Psoas muscle (tissue), 7 donors: ENCODE measurements at regions not wholly inside any gene's neighbourhood (a gene's known extent, or its start where the extent isn't known, plus 50 kb on each side); places are given as distances from the start of the nearest gene placed in this dataset.
A peak's percentile ranks its signal among the peaks of the same experiment; 100 is the strongest.

ENCODE experiments used
- ATAC-seq, 4 donors: fragments of 200-7000 bp; cut with Tn5 transposase; one replicate each; pipeline ENCODE4 v1.9.1; 2020; ENCODE audit warnings: moderate library complexity in 3 of 4, mild to moderate bottlenecking in 2 of 4
- DNase-seq, 2 donors: peaks; one replicate each; pipeline ENCODE4 v3.0.0-alpha.2; 2020
- H3K27ac ChIP-seq: fragments of 200-600 bp; one replicate; pipeline ENCODE4 v1.8.0; 2022
- H3K27me3 ChIP-seq, 3 donors: fragments of 200-600 bp in 1 of 3; one replicate each; pipeline versions ENCODE4 v1.6.1 to v1.8.0; 2013 to 2022; ENCODE audit warnings: low read length in 2 of 3, mild to moderate bottlenecking in 2 of 3, moderate library complexity in 1 of 3; ENCODE audit not compliant: insufficient read depth in 3 of 3
- H3K36me3 ChIP-seq, 2 donors: fragments of 200-600 bp in 1 of 2; one replicate each; pipeline versions ENCODE4 v1.6.1 to v1.8.0; 2013 to 2022; ENCODE audit warnings: low read depth in 1 of 2, mild to moderate bottlenecking in 1 of 2, moderate library complexity in 1 of 2; ENCODE audit not compliant: insufficient read depth in 1 of 2
- H3K4me1 ChIP-seq: fragments of 200-600 bp; one replicate; pipeline ENCODE4 v1.8.0; 2022
- H3K4me3 ChIP-seq: fragments of 200-600 bp; one replicate; pipeline ENCODE4 v1.8.0; 2022; ENCODE audit warnings: mild to moderate bottlenecking
- H3K9me3 ChIP-seq: fragments of 200-600 bp; one replicate; pipeline ENCODE4 v1.8.0; 2022
- WGBS, 3 donors: extraction: QIAGEN DNeasy Blood & Tissue Kit; methylation state at CpG; one replicate each; pipeline versions ENCODE4 v1.1.6 to v1.1.7; 2013; 5-methylcytosine and 5-hydroxymethylcytosine counted together
- intact Hi-C, 2 donors: fragments of 100-400 bp; cut with DNase I; formaldehyde crosslinking; loops; one replicate each; pipeline versions ENCODE4 v1.11.0 to v1.14.2; 2022
- TF ChIP-seq, protein P1 (sequence below): fragments of 200-600 bp; IDR thresholded peaks from one replicate; pipeline ENCODE4 v1.8.0; 2022; ENCODE audit warnings: antibody characterized with exemption
- donor health status: healthy with polysubstance abuse.
- donor health status: DM: no; HTN: no; CAD: no; lungs with moderate emphysema.
- donor health status: Bipolar disorder and iron deficiency.
- donor health status: healthy.
- donor health status: DM: yes; HTN: yes; CAD: no.
- donor health status: DM: no; HTN: no; CAD: no.
- donor health status: DM: yes; HTN: yes; CAD: no.

DNA sequence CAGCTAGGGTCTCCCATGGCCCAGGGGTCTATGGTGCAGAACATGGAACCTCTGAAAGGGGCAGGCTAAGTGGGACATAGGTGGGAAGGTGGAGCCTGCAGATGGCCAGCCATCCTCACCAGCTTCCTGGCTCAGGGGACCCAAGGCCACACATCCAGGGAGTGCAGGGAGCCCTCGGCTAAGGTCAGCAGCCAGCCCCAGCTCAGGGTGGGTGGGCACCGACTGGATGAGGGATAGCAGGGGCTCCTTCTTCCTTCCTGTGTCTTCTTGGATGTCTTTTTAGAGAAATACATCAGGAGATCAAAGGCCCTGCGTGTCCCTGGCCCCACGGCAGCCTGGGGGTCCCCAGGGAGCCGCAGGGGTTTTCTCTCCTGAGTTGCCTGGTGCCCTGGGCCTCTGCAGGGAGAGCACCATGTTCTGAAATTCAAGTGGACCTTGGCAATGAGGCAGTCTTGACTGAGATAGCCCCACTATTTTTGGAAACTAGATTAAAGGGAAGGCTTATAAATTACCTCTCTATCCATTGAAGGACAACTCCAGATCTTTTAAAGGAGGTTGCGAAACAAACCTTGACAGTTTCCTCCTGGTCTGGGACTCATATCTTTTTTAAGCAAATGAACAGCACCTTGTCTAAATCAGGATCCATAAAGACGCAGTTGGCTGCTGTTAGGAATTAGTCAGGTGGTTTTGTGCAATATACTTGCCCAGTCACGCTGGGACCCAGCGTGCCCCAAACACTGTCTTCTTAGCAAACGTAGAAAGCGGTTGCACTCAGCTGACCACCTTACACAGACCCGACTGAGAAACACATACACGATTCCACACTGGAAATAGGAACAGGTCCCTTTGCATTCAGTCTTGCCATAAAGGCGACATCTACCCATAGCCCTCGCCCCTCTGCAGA lies 242.3 kb downstream of the TOMM20 start:
- Histone ChIP-seq H3K4me1 (peaks cover 30% of the 10 kb centered on the region), H3K9me3 (no peaks in the 10 kb centered on the region), H3K27ac (peak overlapping the region; percentile 97), H3K4me3 (peak overlapping the region; percentile 41), H3K27me3 (no peaks in the 10 kb centered on the region), H3K36me3 (no peaks in the 10 kb centered on the region)
- intact Hi-C loops, result loop anchor here (2.0 to 5.0 kb wide), 4 partner anchors 86 to 276 kb away; partner anchors contain the start of gene IRF2BP2 (in 2 of the 2)
- ATAC-seq (peak; percentile 83 to 87 (median 84)), DNase-seq (peak; percentile 56 to 77)
- 23 to 33% (median 23%) methylated on average over 15 of the region's 15 CpGs for WGBS, 3 donors
- TF ChIP-seq, protein P1, sequence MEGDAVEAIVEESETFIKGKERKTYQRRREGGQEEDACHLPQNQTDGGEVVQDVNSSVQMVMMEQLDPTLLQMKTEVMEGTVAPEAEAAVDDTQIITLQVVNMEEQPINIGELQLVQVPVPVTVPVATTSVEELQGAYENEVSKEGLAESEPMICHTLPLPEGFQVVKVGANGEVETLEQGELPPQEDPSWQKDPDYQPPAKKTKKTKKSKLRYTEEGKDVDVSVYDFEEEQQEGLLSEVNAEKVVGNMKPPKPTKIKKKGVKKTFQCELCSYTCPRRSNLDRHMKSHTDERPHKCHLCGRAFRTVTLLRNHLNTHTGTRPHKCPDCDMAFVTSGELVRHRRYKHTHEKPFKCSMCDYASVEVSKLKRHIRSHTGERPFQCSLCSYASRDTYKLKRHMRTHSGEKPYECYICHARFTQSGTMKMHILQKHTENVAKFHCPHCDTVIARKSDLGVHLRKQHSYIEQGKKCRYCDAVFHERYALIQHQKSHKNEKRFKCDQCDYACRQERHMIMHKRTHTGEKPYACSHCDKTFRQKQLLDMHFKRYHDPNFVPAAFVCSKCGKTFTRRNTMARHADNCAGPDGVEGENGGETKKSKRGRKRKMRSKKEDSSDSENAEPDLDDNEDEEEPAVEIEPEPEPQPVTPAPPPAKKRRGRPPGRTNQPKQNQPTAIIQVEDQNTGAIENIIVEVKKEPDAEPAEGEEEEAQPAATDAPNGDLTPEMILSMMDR, result no peak

DNA sequence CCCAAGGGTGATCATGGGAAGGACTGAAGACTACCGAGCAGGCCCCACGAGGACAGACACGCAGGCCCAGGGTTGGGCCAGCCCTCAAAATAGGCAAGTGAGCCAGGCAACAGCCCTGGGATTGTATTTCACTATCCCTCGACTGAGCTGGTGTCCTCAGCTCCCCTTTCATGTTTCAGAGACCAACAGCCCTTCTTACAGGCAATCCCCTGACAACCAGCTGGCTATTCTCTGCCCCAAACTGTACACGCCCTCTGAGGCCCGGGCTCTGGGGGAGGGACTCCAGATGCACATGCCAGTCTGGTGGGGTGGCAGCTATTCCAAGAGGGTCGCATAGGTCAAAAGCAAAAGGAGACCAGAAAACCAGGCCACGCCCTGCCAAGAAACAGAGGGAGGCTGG lies 243.0 kb downstream of the TOMM20 start:
- ATAC-seq (peak; percentile 80 to 86 (median 83)), DNase-seq (peak; percentile 64 to 86)
- Histone ChIP-seq H3K27ac (peak overlapping the region; percentile 97), H3K27me3 (no peaks in the 10 kb centered on the region), H3K9me3 (no peaks in the 10 kb centered on the region), H3K36me3 (no peaks in the 10 kb centered on the region), H3K4me1 (peaks cover 30% of the 10 kb centered on the region), H3K4me3 (no peak overlapping the region)
- TF ChIP-seq, protein P1, result no peak
- intact Hi-C loops, result loop anchor here (5.0 kb wide), 3 partner anchors 87 to 273 kb away; partner anchors contain the start of gene IRF2BP2 (in 1 of the 2)
- 27 to 38% (median 32%) methylated on average over 8 of the region's 8 CpGs for WGBS, 3 donors

DNA sequence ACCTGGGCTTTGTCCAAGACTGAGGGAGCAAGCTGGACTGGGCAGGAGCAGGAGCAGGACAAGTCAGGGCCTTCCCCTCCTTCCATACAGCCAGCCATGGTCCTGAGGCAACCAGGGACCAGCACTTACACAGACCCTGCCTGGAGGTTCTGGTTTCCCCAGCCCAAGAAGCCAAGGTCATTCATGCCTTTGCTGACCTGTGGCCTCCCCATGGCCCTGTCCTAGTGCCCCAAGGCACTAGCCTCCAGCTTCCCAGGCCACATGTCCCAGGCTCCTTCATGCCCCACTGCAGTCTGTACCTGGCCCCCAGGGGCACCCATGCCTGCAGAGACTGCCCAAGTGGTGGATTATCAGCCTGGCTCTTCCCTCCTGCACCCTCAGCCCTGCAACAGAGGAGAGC lies 243.9 kb downstream of the TOMM20 start:
- intact Hi-C loops, result loop anchor here (5.0 kb wide), 4 partner anchors 88 to 387 kb away; partner anchors contain the start of gene IRF2BP2 (in 1 of the 2)
- H3K27me3 ChIP-seq, result no peaks in the 10 kb centered on the region
- DNase-seq (no peak), ATAC-seq (no peak)
- TF ChIP-seq, protein P1, result no peak
- H3K9me3 ChIP-seq, result no peaks in the 10 kb centered on the region
- H3K36me3 ChIP-seq, result no peaks in the 10 kb centered on the region
- H3K4me1 ChIP-seq, result peaks cover 35% of the 10 kb centered on the region
- H3K27ac ChIP-seq, result peak overlapping the region; percentile 97
- H3K4me3 ChIP-seq, result no peak overlapping the region

DNA sequence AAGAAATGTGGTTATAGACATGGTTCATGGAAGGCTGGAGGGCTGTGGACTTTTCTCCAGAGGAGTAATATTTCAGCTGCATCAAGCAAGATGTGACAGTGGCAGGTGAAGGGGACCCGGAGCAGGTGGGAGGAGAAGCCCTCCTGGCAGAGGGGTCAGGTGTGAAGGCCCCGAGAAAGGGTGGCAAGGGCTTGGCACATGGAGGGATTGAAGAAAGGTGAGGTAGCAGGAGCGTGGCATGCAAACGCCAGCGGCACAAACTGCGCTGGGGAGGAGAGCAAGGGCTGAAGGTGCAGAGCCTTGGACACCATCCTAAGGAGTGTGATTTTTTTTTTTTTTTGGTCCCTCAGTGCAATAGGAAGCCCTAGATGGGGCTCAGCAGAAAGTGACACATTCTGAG lies 244.6 kb downstream of the TOMM20 start:
- peaks cover 37% of the 10 kb centered on the region for H3K4me1 ChIP-seq
- intact Hi-C loops, result loop anchor here in 1 of 2 donors (5.0 kb wide), 1 partner anchor 387 kb away; no protein-coding TSS in a partner anchor
- WGBS, 3 donors, result 95 to 96% (median 95%) methylated on average over 6 of the region's 6 CpGs

More for the DNA sequence above, 244.6 kb downstream of the TOMM20 start:
- no peak for ATAC-seq
- TF ChIP-seq, protein P1, result no peak
- Histone ChIP-seq H3K4me3 (no peak overlapping the region), H3K27me3 (no peaks in the 10 kb centered on the region), H3K9me3 (no peaks in the 10 kb centered on the region), H3K27ac (no peak overlapping the region), H3K36me3 (no peaks in the 10 kb centered on the region)
- no peak for DNase-seq
